Stimulated activated CD4-positive, alpha-beta T cell treated with anti-CD3 and anti-CD28 coated beads, Interleukin-4, amount 100 ng/mL, for 1 hour (primary cell): ENCODE measurements at regions not wholly inside any gene's neighbourhood (a gene's known extent, or its start where the extent isn't known, plus 50 kb on each side); places are given as distances from the start of the nearest gene placed in this dataset.
"Not testable (repeated sequence)": the region's sequence is repeated elsewhere in the genome, so short reads cannot be mapped to it uniquely, and the experiment has no call there.

Source experiments
- DNase-seq: peaks from one replicate; pipeline ENCODE4 v3.0.0-alpha.2; 2020

- DNase-seq = no peak
Measured at GRCh38 chr7:79615871-79616640, 162.6 kb upstream of the MAGI2 start.

- DNase-seq = no peak
Measured at GRCh38 chr7:79615466-79615865, 162.0 kb upstream of the MAGI2 start.

- no peak for DNase-seq
Measured at GRCh38 chr7:79612903-79613302, 159.4 kb upstream of the MAGI2 start.

- no peak for DNase-seq
Measured at GRCh38 chr7:79612022-79612421, 158.6 kb upstream of the MAGI2 start.

- DNase-seq = no peak
Measured at GRCh38 chr7:79610748-79611304, 157.4 kb upstream of the MAGI2 start.

- DNase-seq = no peak
Measured at GRCh38 chr7:79610313-79610712, 156.8 kb upstream of the MAGI2 start.

GRCh38 chr7:79608005-79608404, 154.5 kb upstream of the MAGI2 start:
- DNase-seq = no peak

GRCh38 chr7:79604841-79605240, 151.4 kb upstream of the MAGI2 start:
- no peak for DNase-seq

GRCh38 chr7:79598351-79598750, 144.9 kb upstream of the MAGI2 start:
- DNase-seq = no peak

GRCh38 chr7:79594671-79595070, 141.2 kb upstream of the MAGI2 start:
- not testable (repeated sequence) for DNase-seq

- DNase-seq = no peak
Measured at GRCh38 chr7:79593866-79594301, 140.4 kb upstream of the MAGI2 start.

- no peak for DNase-seq
Measured at GRCh38 chr7:79590916-79591623, 137.6 kb upstream of the MAGI2 start.

- no peak for DNase-seq
Measured at GRCh38 chr7:79590391-79590790, 136.9 kb upstream of the MAGI2 start.

GRCh38 chr7:79570903-79571302, 117.4 kb upstream of the MAGI2 start:
- no peak for DNase-seq

GRCh38 chr7:79563821-79564522, 110.5 kb upstream of the MAGI2 start:
- DNase-seq = no peak

- no peak for DNase-seq
Measured at GRCh38 chr7:79555571-79555970, 102.1 kb upstream of the MAGI2 start.

- DNase-seq = no peak
Measured at GRCh38 chr7:79553811-79554555, 100.5 kb upstream of the MAGI2 start.

GRCh38 chr7:79552463-79552862, 99.0 kb upstream of the MAGI2 start:
- DNase-seq = no peak

GRCh38 chr7:79548727-79549126, 95.3 kb upstream of the MAGI2 start:
- DNase-seq = no peak

- no peak for DNase-seq
Measured at GRCh38 chr7:79547132-79547531, 93.7 kb upstream of the MAGI2 start.

GRCh38 chr7:79540592-79540991, 87.1 kb upstream of the MAGI2 start:
- no peak for DNase-seq

- DNase-seq = no peak
Measured at GRCh38 chr7:79534128-79534527, 80.7 kb upstream of the MAGI2 start.
